22Rv1 (cell line): ENCODE measurements at regions not wholly inside any gene's neighbourhood (a gene's known extent, or its start where the extent isn't known, plus 50 kb on each side); places are given as distances from the start of the nearest gene placed in this dataset.
"Not testable (repeated sequence)": the region's sequence is repeated elsewhere in the genome, so short reads cannot be mapped to it uniquely, and the experiment has no call there.

Source experiments
- H3K27ac ChIP-seq: fragments of 450-650 bp; 2 replicates; pipeline ENCODE4 v1.5.1; 2017
- ZFX ChIP-seq: fragments of 450-650 bp; IDR thresholded peaks from 2 replicates; pipeline ENCODE4 v1.6.1; 2017; ENCODE audit warnings: antibody characterized with exemption, borderline replicate concordance
- TF ChIP-seq, protein P1 (sequence below): fragments of 450-650 bp; IDR thresholded peaks from 2 replicates; pipeline ENCODE4 v1.5.1; 2017; ENCODE audit warnings: mild to moderate bottlenecking

DNA sequence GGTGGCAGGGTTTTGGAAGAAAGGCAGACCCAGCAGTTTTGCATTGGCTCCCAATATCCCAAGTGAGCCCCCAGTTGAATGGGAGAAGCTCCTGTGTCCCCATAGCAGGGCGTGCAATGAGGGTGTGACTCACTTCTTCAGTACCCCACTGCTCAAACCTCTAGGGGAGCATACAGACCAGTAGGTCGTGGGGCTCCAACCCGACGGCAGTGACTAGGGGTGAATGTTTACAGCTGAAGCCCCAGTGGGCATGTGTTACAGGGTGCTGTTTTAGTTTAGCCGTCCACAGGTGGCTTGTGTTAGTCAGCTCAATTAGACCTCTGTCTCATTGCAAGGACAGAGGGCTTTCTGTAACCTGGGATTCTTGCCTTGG, 564.5 kb upstream of the CNTN5 start:
- no peak for TF ChIP-seq ZFX
- TF ChIP-seq, protein P1, sequence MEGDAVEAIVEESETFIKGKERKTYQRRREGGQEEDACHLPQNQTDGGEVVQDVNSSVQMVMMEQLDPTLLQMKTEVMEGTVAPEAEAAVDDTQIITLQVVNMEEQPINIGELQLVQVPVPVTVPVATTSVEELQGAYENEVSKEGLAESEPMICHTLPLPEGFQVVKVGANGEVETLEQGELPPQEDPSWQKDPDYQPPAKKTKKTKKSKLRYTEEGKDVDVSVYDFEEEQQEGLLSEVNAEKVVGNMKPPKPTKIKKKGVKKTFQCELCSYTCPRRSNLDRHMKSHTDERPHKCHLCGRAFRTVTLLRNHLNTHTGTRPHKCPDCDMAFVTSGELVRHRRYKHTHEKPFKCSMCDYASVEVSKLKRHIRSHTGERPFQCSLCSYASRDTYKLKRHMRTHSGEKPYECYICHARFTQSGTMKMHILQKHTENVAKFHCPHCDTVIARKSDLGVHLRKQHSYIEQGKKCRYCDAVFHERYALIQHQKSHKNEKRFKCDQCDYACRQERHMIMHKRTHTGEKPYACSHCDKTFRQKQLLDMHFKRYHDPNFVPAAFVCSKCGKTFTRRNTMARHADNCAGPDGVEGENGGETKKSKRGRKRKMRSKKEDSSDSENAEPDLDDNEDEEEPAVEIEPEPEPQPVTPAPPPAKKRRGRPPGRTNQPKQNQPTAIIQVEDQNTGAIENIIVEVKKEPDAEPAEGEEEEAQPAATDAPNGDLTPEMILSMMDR = no peak

DNA sequence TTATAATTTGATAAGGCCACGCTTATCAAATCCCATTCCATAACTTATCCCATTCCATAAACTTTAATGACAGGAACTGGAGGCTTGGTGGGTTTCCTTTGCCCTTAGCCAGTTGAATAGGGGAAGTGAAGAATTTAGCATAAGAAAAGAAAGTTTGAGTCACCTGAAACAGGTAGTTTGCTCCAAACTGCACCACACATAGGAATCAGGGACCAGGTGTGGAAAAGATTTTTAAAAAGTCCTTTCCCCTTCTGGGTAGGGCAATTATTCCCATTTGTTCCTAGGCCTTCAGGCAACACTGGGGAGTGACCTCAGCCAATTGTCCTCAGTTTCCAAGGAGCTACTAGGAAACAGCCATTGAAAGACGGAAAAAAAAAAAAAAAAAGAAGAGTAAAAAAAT, 525.7 kb upstream of the CNTN5 start:
- H3K27ac ChIP-seq = no peak overlapping the region
- no peak for TF ChIP-seq ZFX
- TF ChIP-seq, protein P1 = no peak

More for the DNA sequence above, 564.5 kb upstream of the CNTN5 start:
- no peak overlapping the region for H3K27ac ChIP-seq

DNA sequence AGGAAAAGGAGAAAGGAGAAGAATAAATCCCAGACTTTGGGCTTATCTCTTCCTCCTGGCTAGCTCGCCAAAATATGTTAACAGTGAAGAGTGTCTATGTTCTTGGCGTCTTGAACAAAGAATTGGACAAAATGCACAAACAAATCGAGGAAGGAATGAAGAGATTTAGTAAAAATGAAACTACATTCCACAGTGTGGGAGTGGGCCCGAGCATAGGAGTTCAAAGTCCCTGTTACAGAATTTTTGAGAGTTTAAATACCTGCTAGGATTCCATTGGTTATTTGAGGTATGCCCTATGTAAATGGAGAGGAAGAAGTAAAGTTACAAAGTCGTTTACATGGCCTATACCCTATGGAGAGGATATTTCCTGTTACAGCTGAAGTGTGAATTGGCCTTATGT, 525.1 kb upstream of the CNTN5 start:
- TF ChIP-seq, protein P1 = no peak
- no peak for TF ChIP-seq ZFX
- no peak overlapping the region for H3K27ac ChIP-seq

DNA sequence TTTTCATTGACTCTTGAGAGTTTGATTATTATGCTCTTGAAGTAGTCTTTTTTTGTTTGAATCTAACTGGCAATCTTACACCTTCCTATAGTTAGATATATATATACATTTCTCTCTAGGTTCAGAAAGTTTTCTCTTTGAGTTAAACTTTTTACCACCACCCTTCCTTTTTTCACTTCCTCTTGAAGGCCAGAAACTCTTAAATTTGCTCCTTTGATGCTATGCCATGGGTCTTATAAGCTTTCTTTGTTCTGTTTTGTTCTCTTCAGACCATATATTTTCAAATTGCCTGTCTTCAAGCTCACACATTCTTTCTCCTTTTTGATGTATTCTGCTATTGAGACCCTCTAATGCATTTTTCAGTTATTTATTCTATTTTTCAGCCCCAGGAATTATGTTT, 513.5 kb upstream of the CNTN5 start:
- TF ChIP-seq, protein P1 = no peak
- no peak for TF ChIP-seq ZFX

DNA sequence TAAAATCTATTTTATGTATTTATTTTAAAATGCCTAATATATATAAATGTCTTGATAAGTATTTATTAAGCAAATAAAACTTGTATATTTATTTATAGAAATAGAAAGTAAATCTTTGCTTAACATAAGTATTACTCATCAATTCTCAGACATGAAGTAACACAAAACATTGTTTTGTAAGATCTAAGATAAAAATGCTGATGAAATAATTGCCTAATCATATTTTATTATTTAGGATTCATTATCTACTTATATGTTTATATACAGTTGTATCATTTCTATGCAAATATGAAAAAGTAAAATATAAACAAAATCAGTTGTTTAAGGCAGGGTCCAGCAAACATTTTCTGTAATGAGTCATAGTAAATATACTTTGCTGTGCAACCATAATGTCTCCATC, 507.8 kb upstream of the CNTN5 start:
- no peak for TF ChIP-seq ZFX
- TF ChIP-seq, protein P1 = no peak
- peak overlapping the region; percentile 30; the same call in 1 of the 2 replicates for H3K27ac ChIP-seq

More for the DNA sequence above, 513.5 kb upstream of the CNTN5 start:
- H3K27ac ChIP-seq = no peak overlapping the region

DNA sequence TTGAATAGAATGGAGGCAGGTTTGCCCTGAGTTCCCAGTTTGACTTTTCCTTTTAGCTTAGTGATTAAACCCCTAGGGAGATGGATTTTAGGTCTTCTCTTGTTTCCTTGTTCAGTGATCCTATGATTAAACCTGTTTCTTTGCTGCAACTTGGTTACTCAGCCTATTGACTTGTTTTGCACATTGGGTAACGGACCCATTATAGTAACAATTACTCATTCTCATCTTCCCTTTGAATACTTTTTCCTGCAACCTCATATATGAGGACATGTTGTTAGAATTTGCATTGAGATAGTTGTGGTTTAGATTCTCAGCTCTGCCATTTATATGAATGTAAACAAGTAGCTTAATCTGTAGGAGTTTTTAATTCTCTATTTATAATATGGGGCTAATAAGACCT, 489.2 kb upstream of the CNTN5 start:
- H3K27ac ChIP-seq = no peak overlapping the region
- TF ChIP-seq, protein P1 = no peak
- TF ChIP-seq ZFX = no peak

DNA sequence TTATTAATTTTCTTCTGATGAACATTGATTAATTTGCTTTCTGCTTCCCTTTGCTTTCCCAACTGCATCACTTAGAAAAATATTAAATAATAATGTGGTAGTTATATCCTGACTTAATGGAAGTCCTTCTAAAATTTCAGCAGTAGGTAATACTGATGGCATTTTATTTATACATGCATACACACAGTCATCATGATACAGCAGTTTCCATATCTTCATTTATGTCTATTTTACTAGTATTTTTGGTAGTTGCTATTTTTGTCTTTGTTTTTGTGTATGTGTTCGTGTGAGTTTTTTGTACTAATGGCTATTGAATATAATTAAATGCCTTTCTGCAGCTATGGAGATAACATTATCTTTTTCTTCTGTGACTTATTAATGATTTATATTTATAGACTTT, 484.7 kb upstream of the CNTN5 start:
- no peak overlapping the region for H3K27ac ChIP-seq
- TF ChIP-seq, protein P1 = no peak
- no peak for TF ChIP-seq ZFX

DNA sequence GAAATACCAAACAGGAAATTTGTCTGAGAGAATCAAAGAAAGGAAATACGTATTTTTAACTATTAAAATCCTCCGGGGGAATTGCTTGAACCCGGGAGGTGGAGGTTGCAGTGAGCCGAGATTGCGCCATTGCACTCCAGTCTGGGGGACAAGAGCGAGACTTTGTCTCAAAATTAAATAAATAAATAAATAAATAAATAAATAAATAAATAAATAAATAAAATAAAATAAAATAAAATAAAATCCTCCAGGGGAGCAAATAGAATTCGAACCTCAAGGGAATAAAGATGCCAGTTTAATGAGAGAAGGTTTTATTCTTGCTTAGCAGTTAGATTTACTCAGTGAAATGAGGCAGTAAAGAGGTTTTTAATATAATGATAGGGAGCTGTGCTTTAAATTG, 482.4 kb upstream of the CNTN5 start:
- not testable (repeated sequence) for H3K27ac ChIP-seq
